ENCODE measurements at regions not wholly inside any gene's neighbourhood (a gene's known extent, or its start where the extent isn't known, plus 50 kb on each side); places are given as distances from the start of the nearest gene placed in this dataset.

- H4K20me1 ChIP-seq (ENCODE audit: insufficient read depth, low read length) = no peaks in the 10 kb centered on the region
- TF ChIP-seq CTCF (IDR thresholded peaks at IDR 0.05; ENCODE audit: low read depth, low read length) (no peak), EZH2phosphoT487 (IDR thresholded peaks at IDR 0.05; ENCODE audit: low read depth) (no peak)
- no peaks in the 10 kb centered on the region for H3K9me3 ChIP-seq (ENCODE audit: insufficient read depth, low read length)
- H2AFZ ChIP-seq (ENCODE audit: low read depth, low read length) = no peak overlapping the region
- H3K36me3 ChIP-seq (replicated peaks; ENCODE audit: low read depth, low read length) = no peaks in the 10 kb centered on the region
- H3K4me3 ChIP-seq (ENCODE audit: low read length) = no peak overlapping the region
- H3K79me2 ChIP-seq (ENCODE audit: low read length) = no peaks in the 10 kb centered on the region
- no peak overlapping the region for H3K4me2 ChIP-seq (ENCODE audit: low read length)
- H3K4me1 ChIP-seq (ENCODE audit: low read length) = peaks cover 17% of the 10 kb centered on the region
- no peak overlapping the region for H3K27ac ChIP-seq (ENCODE audit: low read length)
- no peaks in the 10 kb centered on the region for H3K27me3 ChIP-seq (ENCODE audit: low read depth, low read length)
- H3K9ac ChIP-seq (ENCODE audit: low read length) = no peak overlapping the region
These were observed 1079.9 kb upstream of the ACO1 start for GRCh38 chr9:31304576-31304975.

- Histone ChIP-seq H3K4me3 (ENCODE audit: low read length) (no peak overlapping the region), H3K4me2 (ENCODE audit: low read length) (no peak overlapping the region), H3K9ac (ENCODE audit: low read length) (no peak overlapping the region), H3K9me3 (ENCODE audit: insufficient read depth, low read length) (0 out of 2 replicates have a peak, but pooled peaks cover 5% of the 10 kb centered on the region), H3K36me3 (replicated peaks; ENCODE audit: low read depth, low read length) (no peaks in the 10 kb centered on the region), H3K79me2 (ENCODE audit: low read length) (no peaks in the 10 kb centered on the region), H2AFZ (ENCODE audit: low read depth, low read length) (no peak overlapping the region), H3K27ac (ENCODE audit: low read length) (no peak overlapping the region), H3K27me3 (ENCODE audit: low read depth, low read length) (no peaks in the 10 kb centered on the region), H4K20me1 (ENCODE audit: insufficient read depth, low read length) (no peaks in the 10 kb centered on the region), H3K4me1 (ENCODE audit: low read length) (peaks cover 14% of the 10 kb centered on the region)
- TF ChIP-seq CTCF (IDR thresholded peaks at IDR 0.05; ENCODE audit: low read depth, low read length) (no peak), EZH2phosphoT487 (IDR thresholded peaks at IDR 0.05; ENCODE audit: low read depth) (no peak)
These were observed 1070.2 kb upstream of the ACO1 start for GRCh38 chr9:31314241-31314640.

GRCh38 chr9:31320494-31320893 is 1063.9 kb upstream of the ACO1 start:
- TF ChIP-seq EZH2phosphoT487 (IDR thresholded peaks at IDR 0.05; ENCODE audit: low read depth) = no peak
- no peak for TF ChIP-seq CTCF (IDR thresholded peaks at IDR 0.05; ENCODE audit: low read depth, low read length)
- peaks cover 10% of the 10 kb centered on the region for H3K4me1 ChIP-seq (ENCODE audit: low read length)
- H3K79me2 ChIP-seq (ENCODE audit: low read length) = no peaks in the 10 kb centered on the region
- H3K4me3 ChIP-seq (ENCODE audit: low read length) = no peak overlapping the region
- no peaks in the 10 kb centered on the region for H3K9me3 ChIP-seq (ENCODE audit: insufficient read depth, low read length)
- H3K36me3 ChIP-seq (replicated peaks; ENCODE audit: low read depth, low read length) = no peaks in the 10 kb centered on the region
- H3K9ac ChIP-seq (ENCODE audit: low read length) = no peak overlapping the region
- no peak overlapping the region for H3K4me2 ChIP-seq (ENCODE audit: low read length)
- no peak overlapping the region for H2AFZ ChIP-seq (ENCODE audit: low read depth, low read length)
- H3K27me3 ChIP-seq (ENCODE audit: low read depth, low read length) = no peaks in the 10 kb centered on the region
- no peak overlapping the region for H3K27ac ChIP-seq (ENCODE audit: low read length)
- no peaks in the 10 kb centered on the region for H4K20me1 ChIP-seq (ENCODE audit: insufficient read depth, low read length)

GRCh38 chr9:31321256-31321655 is 1063.2 kb upstream of the ACO1 start:
- no peak overlapping the region for H3K27ac ChIP-seq (ENCODE audit: low read length)
- no peaks in the 10 kb centered on the region for H3K27me3 ChIP-seq (ENCODE audit: low read depth, low read length)

More at GRCh38 chr9:31321256-31321655, 1063.2 kb upstream of the ACO1 start:
- Histone ChIP-seq H2AFZ (ENCODE audit: low read depth, low read length) (no peak overlapping the region), H3K36me3 (replicated peaks; ENCODE audit: low read depth, low read length) (no peaks in the 10 kb centered on the region), H3K4me2 (ENCODE audit: low read length) (no peak overlapping the region), H3K9ac (ENCODE audit: low read length) (no peak overlapping the region), H3K4me1 (ENCODE audit: low read length) (peaks cover 9% of the 10 kb centered on the region), H4K20me1 (ENCODE audit: insufficient read depth, low read length) (no peaks in the 10 kb centered on the region), H3K9me3 (ENCODE audit: insufficient read depth, low read length) (no peaks in the 10 kb centered on the region), H3K4me3 (ENCODE audit: low read length) (no peak overlapping the region), H3K79me2 (ENCODE audit: low read length) (no peaks in the 10 kb centered on the region)
- no peak for TF ChIP-seq EZH2phosphoT487 (IDR thresholded peaks at IDR 0.05; ENCODE audit: low read depth)
- no peak for TF ChIP-seq CTCF (IDR thresholded peaks at IDR 0.05; ENCODE audit: low read depth, low read length)
